GM10266 (cell line): ENCODE measurements at regions not wholly inside any gene's neighbourhood (a gene's known extent, or its start where the extent isn't known, plus 50 kb on each side); places are given as distances from the start of the nearest gene placed in this dataset.

Experiments
- DNase-seq: peaks from one replicate; pipeline ENCODE4 v3.0.0; 2012; ENCODE audit errors: extremely low spot score
- TF ChIP-seq, protein P1 (sequence below): IDR thresholded peaks from 2 replicates; pipeline ENCODE4 v1.5.1; 2012; ENCODE audit warnings: mild to moderate bottlenecking, low read depth; ENCODE audit not compliant: control insufficient read depth, insufficient read depth; ENCODE audit errors: missing control alignments

- TF ChIP-seq, protein P1, sequence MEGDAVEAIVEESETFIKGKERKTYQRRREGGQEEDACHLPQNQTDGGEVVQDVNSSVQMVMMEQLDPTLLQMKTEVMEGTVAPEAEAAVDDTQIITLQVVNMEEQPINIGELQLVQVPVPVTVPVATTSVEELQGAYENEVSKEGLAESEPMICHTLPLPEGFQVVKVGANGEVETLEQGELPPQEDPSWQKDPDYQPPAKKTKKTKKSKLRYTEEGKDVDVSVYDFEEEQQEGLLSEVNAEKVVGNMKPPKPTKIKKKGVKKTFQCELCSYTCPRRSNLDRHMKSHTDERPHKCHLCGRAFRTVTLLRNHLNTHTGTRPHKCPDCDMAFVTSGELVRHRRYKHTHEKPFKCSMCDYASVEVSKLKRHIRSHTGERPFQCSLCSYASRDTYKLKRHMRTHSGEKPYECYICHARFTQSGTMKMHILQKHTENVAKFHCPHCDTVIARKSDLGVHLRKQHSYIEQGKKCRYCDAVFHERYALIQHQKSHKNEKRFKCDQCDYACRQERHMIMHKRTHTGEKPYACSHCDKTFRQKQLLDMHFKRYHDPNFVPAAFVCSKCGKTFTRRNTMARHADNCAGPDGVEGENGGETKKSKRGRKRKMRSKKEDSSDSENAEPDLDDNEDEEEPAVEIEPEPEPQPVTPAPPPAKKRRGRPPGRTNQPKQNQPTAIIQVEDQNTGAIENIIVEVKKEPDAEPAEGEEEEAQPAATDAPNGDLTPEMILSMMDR = no peak
- DNase-seq = no peak
Observed at GRCh38 chr12:124435806-124436345, 131.5 kb downstream of the NCOR2 start.

- TF ChIP-seq, protein P1 = no peak
- DNase-seq = no peak
Observed at GRCh38 chr12:124434951-124435805, 132.2 kb downstream of the NCOR2 start.

DNA sequence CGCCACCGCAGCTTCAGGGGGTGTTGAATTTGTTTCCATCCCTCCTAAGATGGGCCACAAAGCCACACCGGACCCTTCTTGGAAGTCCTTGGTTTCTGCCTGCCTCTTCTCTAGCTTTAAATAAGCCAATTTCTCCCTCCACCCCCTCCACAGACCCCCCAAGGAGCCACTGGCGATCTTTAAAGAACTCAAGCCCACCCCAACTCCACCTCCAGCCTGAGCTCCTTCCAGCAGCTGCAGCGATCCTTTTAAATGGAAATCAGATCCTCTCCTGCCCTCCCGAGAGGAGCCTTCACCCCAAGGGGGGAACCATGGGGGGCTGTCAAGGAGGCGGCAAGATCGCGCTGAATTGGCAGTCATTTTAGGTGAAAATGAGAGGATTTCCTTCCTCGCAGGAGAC, 133.1 kb downstream of the NCOR2 start:
- no peak for DNase-seq
- TF ChIP-seq, protein P1 = no peak

- TF ChIP-seq, protein P1 = no peak
Observed at GRCh38 chr12:124433879-124434278, 133.5 kb downstream of the NCOR2 start.

DNA sequence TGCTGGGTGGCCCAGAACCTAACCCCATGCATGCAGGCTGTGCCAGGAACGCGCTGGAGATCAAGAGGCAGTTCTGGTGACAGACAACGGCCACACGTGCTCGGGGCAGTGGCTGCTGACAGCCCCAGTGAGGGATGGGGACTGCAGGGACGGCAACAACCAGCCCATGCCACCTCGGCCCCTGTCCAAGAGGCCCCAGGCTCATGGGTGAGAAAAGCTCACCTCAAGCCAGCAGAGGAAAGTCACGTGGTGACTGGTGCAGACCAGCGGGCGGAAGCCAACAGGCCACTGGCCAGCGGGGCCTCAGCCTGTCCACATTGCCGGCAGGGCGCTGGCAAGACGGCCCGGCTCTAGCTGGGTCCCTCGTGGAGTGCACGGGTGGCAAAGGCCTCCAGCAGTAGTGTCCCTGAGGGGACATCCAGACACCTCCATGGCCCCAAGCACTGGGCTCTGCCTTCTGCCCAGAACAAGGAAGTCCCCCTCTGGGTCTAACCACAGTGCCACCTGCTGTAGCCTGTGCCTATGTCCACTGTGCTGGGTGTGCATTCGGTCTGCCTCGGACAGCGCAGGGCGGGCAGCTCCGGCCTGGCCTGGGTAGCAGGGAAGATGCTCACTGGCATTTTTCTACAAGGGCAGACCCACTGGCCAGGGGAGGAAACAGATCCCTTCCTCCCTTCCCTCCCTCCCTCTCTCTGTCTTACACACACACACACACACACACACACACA, 134.1 kb downstream of the NCOR2 start:
- TF ChIP-seq, protein P1 = no peak
- no peak for DNase-seq

More at GRCh38 chr12:124433879-124434278, 133.5 kb downstream of the NCOR2 start:
- DNase-seq = no peak

DNA sequence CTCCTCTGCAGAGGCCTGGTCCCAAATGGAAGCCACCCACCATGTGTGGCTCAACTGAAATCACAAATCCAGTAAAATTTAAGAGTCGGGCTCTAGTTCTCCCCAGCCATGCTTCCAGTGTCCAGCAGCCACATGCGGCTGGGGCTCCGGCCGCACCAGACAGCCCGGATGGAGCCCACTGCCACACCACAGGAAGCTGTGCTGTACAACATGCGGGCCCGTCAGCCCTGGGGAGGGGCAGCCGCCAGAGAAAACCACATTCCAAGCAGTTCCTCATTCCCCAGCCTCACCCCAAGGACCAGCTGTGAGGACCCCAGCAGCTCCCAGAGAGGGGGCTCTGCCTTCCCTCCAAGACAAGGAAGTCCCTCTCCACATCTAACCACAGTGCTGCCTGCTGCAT, 135.0 kb downstream of the NCOR2 start:
- TF ChIP-seq, protein P1 = no peak
- no peak for DNase-seq
